ENCODE measurements at regions not wholly inside any gene's neighbourhood (a gene's known extent, or its start where the extent isn't known, plus 50 kb on each side); places are given as distances from the start of the nearest gene placed in this dataset.

GRCh38 chr2:142673836-142674235 is 203.6 kb upstream of the KYNU start:
- H3K36me3 ChIP-seq, result no peaks in the 10 kb centered on the region
- TF ChIP-seq EP300 (IDR thresholded peaks at IDR 0.05) (no peak), POLR2A (IDR thresholded peaks at IDR 0.05) (no peak), POLR2AphosphoS5 (IDR thresholded peaks at IDR 0.05) (no peak), CTCF (IDR thresholded peaks at IDR 0.05) (no peak)
- H3K4me1 ChIP-seq, result no peaks in the 10 kb centered on the region
- DNase-seq (no peak), ATAC-seq (ENCODE audit: low FRiP score in 2 of 2) (no peak)
- no peaks in the 10 kb centered on the region for H3K9me3 ChIP-seq
- no peaks in the 10 kb centered on the region for H3K27me3 ChIP-seq
- no peak overlapping the region for H3K4me3 ChIP-seq
- 80 to 81% methylated on average over 4 of the region's 4 CpGs for WGBS, 2 donors
- no peak overlapping the region for H3K27ac ChIP-seq

- no peak for DNase-seq
- Histone ChIP-seq H3K27me3 (no peaks in the 10 kb centered on the region), H3K4me3 (no peak overlapping the region), H3K27ac (no peak overlapping the region), H3K4me1 (no peaks in the 10 kb centered on the region), H3K9me3 (no peaks in the 10 kb centered on the region), H3K36me3 (no peaks in the 10 kb centered on the region)
- 80 to 87% methylated on average over 6 of the region's 6 CpGs for WGBS, 2 donors
- no peak for ATAC-seq (ENCODE audit: low FRiP score in 2 of 2)
- TF ChIP-seq CTCF (IDR thresholded peaks at IDR 0.05), result no peak
These were observed 204.8 kb upstream of the KYNU start for GRCh38 chr2:142672698-142673097.

- DNase-seq (no peak), ATAC-seq (ENCODE audit: low FRiP score in 2 of 2) (no peak)
- WGBS, 2 donors, result 76 to 85% methylated on average over 1 of the region's 1 CpG
- no peak overlapping the region for H3K27ac ChIP-seq
- H3K4me1 ChIP-seq, result no peaks in the 10 kb centered on the region
- H3K9me3 ChIP-seq, result no peaks in the 10 kb centered on the region
- H3K27me3 ChIP-seq, result no peaks in the 10 kb centered on the region
- H3K36me3 ChIP-seq, result no peaks in the 10 kb centered on the region
- no peak overlapping the region for H3K4me3 ChIP-seq
- TF ChIP-seq POLR2AphosphoS5 (IDR thresholded peaks at IDR 0.05) (no peak), POLR2A (IDR thresholded peaks at IDR 0.05) (no peak), EP300 (IDR thresholded peaks at IDR 0.05) (no peak), CTCF (IDR thresholded peaks at IDR 0.05) (no peak)
These were observed 207.1 kb upstream of the KYNU start for GRCh38 chr2:142670362-142670761.

GRCh38 chr2:142668420-142668819 is 209.0 kb upstream of the KYNU start:
- 86 to 88% methylated on average over 3 of the region's 3 CpGs for WGBS, 2 donors
- no peak overlapping the region for H3K4me3 ChIP-seq
- DNase-seq (no peak), ATAC-seq (ENCODE audit: low FRiP score in 2 of 2) (no peak)
- TF ChIP-seq EP300 (IDR thresholded peaks at IDR 0.05), result no peak
- TF ChIP-seq POLR2AphosphoS5 (IDR thresholded peaks at IDR 0.05), result no peak
- no peak for TF ChIP-seq POLR2A (IDR thresholded peaks at IDR 0.05)
- TF ChIP-seq CTCF (IDR thresholded peaks at IDR 0.05), result no peak
- no peak overlapping the region for H3K27ac ChIP-seq
- no peaks in the 10 kb centered on the region for H3K27me3 ChIP-seq
- no peaks in the 10 kb centered on the region for H3K4me1 ChIP-seq
- no peaks in the 10 kb centered on the region for H3K9me3 ChIP-seq
- no peaks in the 10 kb centered on the region for H3K36me3 ChIP-seq

- Histone ChIP-seq H3K27me3 (no peaks in the 10 kb centered on the region), H3K4me3 (no peak overlapping the region), H3K27ac (no peak overlapping the region), H3K9me3 (no peaks in the 10 kb centered on the region), H3K36me3 (no peaks in the 10 kb centered on the region), H3K4me1 (no peaks in the 10 kb centered on the region)
- no peak for DNase-seq
- WGBS, 2 donors, result 84 to 93% methylated on average over 3 of the region's 3 CpGs
- no peak for ATAC-seq (ENCODE audit: low FRiP score in 2 of 2)
- TF ChIP-seq POLR2AphosphoS5 (IDR thresholded peaks at IDR 0.05), result no peak
- no peak for TF ChIP-seq EP300 (IDR thresholded peaks at IDR 0.05)
- TF ChIP-seq POLR2A (IDR thresholded peaks at IDR 0.05), result no peak
- no peak for TF ChIP-seq CTCF (IDR thresholded peaks at IDR 0.05)
These were observed 212.2 kb upstream of the KYNU start for GRCh38 chr2:142665241-142665640.

Data from upper lobe of left lung (tissue), 6 donors.